CD14-positive monocyte (primary cell): ENCODE measurements at regions not wholly inside any gene's neighbourhood (a gene's known extent, or its start where the extent isn't known, plus 50 kb on each side); places are given as distances from the start of the nearest gene placed in this dataset.

Experiments
- DNase-seq, 3 donors: peaks; one replicate each; pipeline ENCODE4 v3.0.0-alpha.2; 2011 to 2022
- H2AFZ ChIP-seq: 2 replicates; pipeline ENCODE4 v1.6.0; 2012; ENCODE audit warnings: mild to moderate bottlenecking, low read depth, low read length, inconsistent platforms; ENCODE audit not compliant: insufficient read depth, poor library complexity, severe bottlenecking
- H3K27ac ChIP-seq, 2 donors: 1 replicate in 1 of 2; 2 replicates in 1 of 2; pipeline ENCODE4 v1.5.1; 2012 to 2013; ENCODE audit warnings: low read length in 2 of 2, control low read depth in 1 of 2, inconsistent platforms in 1 of 2, low read depth in 1 of 2, mild to moderate bottlenecking in 1 of 2
- H3K27me3 ChIP-seq, 2 donors: one replicate each; pipeline versions ENCODE4 v1.6.0 to v1.6.1; 2011 to 2013; ENCODE audit warnings: low read length in 2 of 2; ENCODE audit not compliant: control insufficient read depth in 2 of 2, insufficient read depth in 2 of 2
- H3K36me3 ChIP-seq, 2 donors: replicated peaks in 1 of 2; 1 replicate in 1 of 2; 2 replicates in 1 of 2; pipeline versions ENCODE4 v1.5.1 to v1.6.1; 2012 to 2013; ENCODE audit warnings: low read length in 2 of 2, control low read depth in 1 of 2, inconsistent platforms in 1 of 2, mild to moderate bottlenecking in 1 of 2; ENCODE audit not compliant: insufficient read depth in 2 of 2, control insufficient read depth in 1 of 2
- H3K4me1 ChIP-seq, 2 donors: 1 replicate in 1 of 2; 2 replicates in 1 of 2; pipeline versions ENCODE4 v1.5.1 to v1.6.1; 2012 to 2013; ENCODE audit warnings: low read length in 2 of 2, control low read depth in 1 of 2, inconsistent platforms in 1 of 2, mild to moderate bottlenecking in 1 of 2, moderate library complexity in 1 of 2; ENCODE audit not compliant: insufficient read depth in 2 of 2, control insufficient read depth in 1 of 2
- H3K4me2 ChIP-seq: replicated peaks from 2 replicates; pipeline ENCODE3; 2012; ENCODE audit warnings: low read length, moderate library complexity, mild to moderate bottlenecking; ENCODE audit not compliant: poor library complexity, severe bottlenecking; ENCODE audit errors: extremely low read depth
- H3K4me3 ChIP-seq, 3 experiments: fragments of 200-600 bp in 1 of 3; sonication (generic) in 1 of 3; replicated peaks in 1 of 3; 1 replicate in 2 of 3; 2 replicates in 1 of 3; pipeline ENCODE4 v1.5.1; 2011 to 2013; ENCODE audit warnings: low read length in 3 of 3, mild to moderate bottlenecking in 3 of 3, control low read depth in 2 of 3, low read depth in 2 of 3, inconsistent platforms in 1 of 3, moderate library complexity in 1 of 3
- H3K79me2 ChIP-seq: 2 replicates; pipeline ENCODE4 v1.6.0; 2012; ENCODE audit warnings: mild to moderate bottlenecking, control low read depth, inconsistent platforms, low read length, moderate library complexity; ENCODE audit not compliant: insufficient read depth
- H3K9ac ChIP-seq: 2 replicates; pipeline ENCODE4 v1.6.0; 2017; ENCODE audit warnings: low read length, mild to moderate bottlenecking; ENCODE audit not compliant: insufficient read depth, poor library complexity, severe bottlenecking
- H3K9me3 ChIP-seq, 2 donors: replicated peaks in 1 of 2; 1 replicate in 1 of 2; 2 replicates in 1 of 2; pipeline versions ENCODE4 v1.5.1 to v1.6.1; 2012 to 2013; ENCODE audit warnings: low read length in 2 of 2, control low read depth in 1 of 2; ENCODE audit not compliant: control insufficient read depth in 1 of 2, insufficient read depth in 1 of 2
- H4K20me1 ChIP-seq: 2 replicates; pipeline ENCODE4 v1.6.0; 2012; ENCODE audit warnings: mild to moderate bottlenecking, low read length, control low read depth, moderate library complexity; ENCODE audit not compliant: insufficient read depth
- H3K27ac Mint-ChIP-seq, 7 donors: one replicate each; pipeline ENCODE4 v1.8.0; 2020; ENCODE audit warnings: mild to moderate bottlenecking in 7 of 7, mixed read lengths in 7 of 7, moderate library complexity in 6 of 7, inconsistent platforms in 2 of 7
- H3K27me3 Mint-ChIP-seq, 3 donors: one replicate each; pipeline ENCODE4 v1.8.0; 2021 to 2022; ENCODE audit warnings: low read depth in 3 of 3, mild to moderate bottlenecking in 3 of 3, mixed read lengths in 3 of 3, moderate library complexity in 3 of 3, inconsistent platforms in 1 of 3
- H3K36me3 Mint-ChIP-seq, 2 donors: one replicate each; pipeline ENCODE4 v1.8.0; 2020; ENCODE audit warnings: mixed read lengths in 2 of 2, inconsistent platforms in 1 of 2, mild to moderate bottlenecking in 1 of 2
- H3K4me1 Mint-ChIP-seq: one replicate; pipeline ENCODE4 v1.8.0; 2020; ENCODE audit warnings: mild to moderate bottlenecking, mixed read lengths
- H3K4me3 Mint-ChIP-seq, 2 donors: one replicate each; pipeline ENCODE4 v1.8.0; 2020; ENCODE audit warnings: mild to moderate bottlenecking in 2 of 2, mixed read lengths in 2 of 2, moderate library complexity in 1 of 2
- H3K9me3 Mint-ChIP-seq, 7 donors: one replicate each; pipeline ENCODE4 v1.8.0; 2020 to 2022; ENCODE audit warnings: mixed read lengths in 7 of 7, mild to moderate bottlenecking in 6 of 7, moderate library complexity in 6 of 7, inconsistent platforms in 2 of 7
- CTCF ChIP-seq: fragments of 200-600 bp; IDR thresholded peaks from one replicate; pipeline ENCODE4 v1.8.0; 2022; ENCODE audit warnings: antibody characterized with exemption, mild to moderate bottlenecking
- WGBS: methylation state at CpG from one replicate; pipeline ENCODE4 v1.1.5; 2013; ENCODE audit warnings: missing lambda C conversion rate; ENCODE audit not compliant: insufficient coverage; 5-methylcytosine and 5-hydroxymethylcytosine counted together
- intact Hi-C, 2 donors: fragments of 100-400 bp; cut with micrococcal nuclease; formaldehyde crosslinking; loops; one replicate each; pipeline versions ENCODE4 v1.15.0 to v1.15.1; 2023

GRCh38 chr3:186483611-186484340 lies 60.4 kb downstream of the CRYGS start:
- intact Hi-C loops = no loop called here
- Histone ChIP-seq H3K4me1 (no peaks in the 10 kb centered on the region), H3K27me3 (no peaks in the 10 kb centered on the region), H2AFZ (no peak overlapping the region), H3K36me3 (no peaks in the 10 kb centered on the region), H4K20me1 (no peaks in the 10 kb centered on the region), H3K79me2 (no peaks in the 10 kb centered on the region), H3K27ac (no peak overlapping the region), H3K9ac (no peak overlapping the region), H3K4me2 (no peak overlapping the region), H3K4me3 (no peak overlapping the region), H3K9me3 (no peaks in the 10 kb centered on the region)
- H3K4me3 Mint-ChIP-seq = no peak overlapping the region
- no peak overlapping the region for H3K27ac Mint-ChIP-seq
- no peak for TF ChIP-seq CTCF
- DNase-seq = no peak
- WGBS = 95% methylated on average over 4 of the region's 8 CpGs
- H3K36me3 Mint-ChIP-seq = no peaks in the 10 kb centered on the region
- peaks cover 2 to 5% (median 3%) of the 10 kb centered on the region in 3 donors for H3K27me3 Mint-ChIP-seq
- H3K9me3 Mint-ChIP-seq = peaks cover 0 to 2% (median 0%) of the 10 kb centered on the region in 7 donors
- H3K4me1 Mint-ChIP-seq = peaks cover 6% of the 10 kb centered on the region

GRCh38 chr3:186481526-186481925 lies 62.7 kb downstream of the CRYGS start:
- H3K27me3 ChIP-seq = no peaks in the 10 kb centered on the region
- Mint-ChIP-seq H3K27ac (no peak overlapping the region), H3K27me3 (peaks cover 0 to 3% (median 2%) of the 10 kb centered on the region in 3 donors), H3K36me3 (no peaks in the 10 kb centered on the region), H3K4me3 (no peak overlapping the region), H3K4me1 (peaks cover 6% of the 10 kb centered on the region), H3K9me3 (peaks cover 0 to 2% (median 0%) of the 10 kb centered on the region in 7 donors)
- no peak for TF ChIP-seq CTCF
- H3K9ac ChIP-seq = no peak overlapping the region
- H3K4me3 ChIP-seq = no peak overlapping the region
- H3K36me3 ChIP-seq = no peaks in the 10 kb centered on the region
- no peaks in the 10 kb centered on the region for H3K4me1 ChIP-seq
- H3K79me2 ChIP-seq = no peaks in the 10 kb centered on the region
- DNase-seq = no peak
- H2AFZ ChIP-seq = no peak overlapping the region
- no peaks in the 10 kb centered on the region for H4K20me1 ChIP-seq
- H3K27ac ChIP-seq = no peak overlapping the region
- no peak overlapping the region for H3K4me2 ChIP-seq
- H3K9me3 ChIP-seq = no peaks in the 10 kb centered on the region
- intact Hi-C loops = no loop called here
- no CpG with 5 or more reads among the region's 4 CpGs for WGBS
